ELR (cell line): ENCODE measurements at regions not wholly inside any gene's neighbourhood (a gene's known extent, or its start where the extent isn't known, plus 50 kb on each side); places are given as distances from the start of the nearest gene placed in this dataset.

ENCODE experiments used
- DNase-seq: peaks from one replicate; pipeline ENCODE4 v3.0.0-alpha.2; 2015; ENCODE audit warnings: low read depth

DNA sequence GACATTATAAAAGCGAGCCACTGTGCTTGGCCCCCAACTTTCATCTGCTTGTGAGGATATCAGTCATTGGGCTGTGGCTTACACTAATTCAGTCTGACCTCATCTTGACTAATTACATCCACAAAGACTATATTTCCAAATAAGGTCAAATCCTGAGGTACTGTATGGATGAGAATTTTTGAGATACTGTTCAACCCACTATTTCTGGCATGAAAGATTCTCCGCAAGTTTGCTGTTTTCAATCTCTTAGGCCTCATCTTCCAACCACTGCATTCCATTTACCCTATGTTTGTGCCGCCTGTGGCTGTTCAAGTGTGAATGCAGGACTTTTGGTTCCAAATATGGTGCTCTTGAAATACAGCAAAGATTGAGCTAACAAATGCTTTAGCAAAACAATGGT, 400.9 kb upstream of the SGCD start:
- no peak for DNase-seq

DNA sequence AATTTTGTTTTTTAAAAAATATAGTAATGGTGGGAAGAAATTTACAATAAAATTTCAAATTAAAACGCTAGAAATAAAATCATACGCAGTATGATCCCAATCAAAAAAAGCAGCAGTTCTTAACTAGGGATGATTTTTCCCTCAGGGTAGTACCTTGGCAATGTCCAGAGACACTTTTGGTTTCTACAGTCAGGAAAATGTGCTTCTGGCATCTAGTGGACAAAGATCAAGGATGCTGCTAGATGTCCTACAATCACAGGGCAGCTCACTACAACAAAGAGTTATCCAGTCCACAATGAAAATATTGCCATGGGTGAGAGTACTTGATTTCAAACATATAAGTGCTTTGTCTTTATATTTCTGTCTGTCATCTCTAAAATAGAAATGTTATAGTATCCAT, 400.2 kb upstream of the SGCD start:
- DNase-seq: no peak

- DNase-seq: no peak
Measured at GRCh38 chr5:155929112-155929511, 397.9 kb upstream of the SGCD start.

- no peak for DNase-seq
Measured at GRCh38 chr5:155934964-155935363, 392.0 kb upstream of the SGCD start.

GRCh38 chr5:155935723-155936122, 391.2 kb upstream of the SGCD start:
- DNase-seq: no peak

- DNase-seq: no peak
Measured at GRCh38 chr5:155936520-155937406, 390.2 kb upstream of the SGCD start.

GRCh38 chr5:155938051-155938450, 388.9 kb upstream of the SGCD start:
- DNase-seq: no peak

- DNase-seq: no peak
Measured at GRCh38 chr5:155941340-155941739, 385.6 kb upstream of the SGCD start.

- DNase-seq: peak; percentile 3
Measured at GRCh38 chr5:155943516-155944407, 383.2 kb upstream of the SGCD start.

DNA sequence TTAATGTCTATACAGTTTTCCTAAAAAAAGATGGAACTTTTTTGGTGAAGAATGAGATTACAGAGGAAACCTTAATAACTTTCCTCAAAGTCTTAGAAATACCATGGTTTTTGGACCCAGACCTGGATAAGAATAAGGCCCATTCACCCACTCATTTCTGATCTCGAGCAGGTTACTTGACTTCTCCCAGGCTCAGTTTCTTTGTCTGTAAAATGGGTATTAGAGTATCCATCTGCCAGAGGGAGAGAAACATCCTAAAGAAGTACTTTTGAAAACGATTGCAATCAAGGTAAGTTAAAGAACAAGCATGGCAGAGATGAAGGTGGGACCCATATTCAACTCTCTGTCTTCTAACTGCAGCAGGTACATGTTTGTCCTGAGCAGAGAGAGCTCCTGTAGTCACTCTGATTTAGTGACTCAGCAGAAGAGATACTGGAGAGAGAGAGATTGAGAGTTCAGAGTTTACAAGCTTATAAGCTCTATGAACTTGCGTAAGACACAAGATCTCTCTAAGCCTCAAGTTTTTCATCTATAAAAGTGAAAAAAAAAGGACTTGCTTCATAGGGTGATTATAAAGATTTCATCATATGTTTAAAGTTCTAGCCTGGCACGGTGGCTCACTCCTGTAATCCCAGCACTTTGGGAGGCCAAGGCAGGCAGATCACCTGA, 379.4 kb upstream of the SGCD start:
- DNase-seq: no peak

DNA sequence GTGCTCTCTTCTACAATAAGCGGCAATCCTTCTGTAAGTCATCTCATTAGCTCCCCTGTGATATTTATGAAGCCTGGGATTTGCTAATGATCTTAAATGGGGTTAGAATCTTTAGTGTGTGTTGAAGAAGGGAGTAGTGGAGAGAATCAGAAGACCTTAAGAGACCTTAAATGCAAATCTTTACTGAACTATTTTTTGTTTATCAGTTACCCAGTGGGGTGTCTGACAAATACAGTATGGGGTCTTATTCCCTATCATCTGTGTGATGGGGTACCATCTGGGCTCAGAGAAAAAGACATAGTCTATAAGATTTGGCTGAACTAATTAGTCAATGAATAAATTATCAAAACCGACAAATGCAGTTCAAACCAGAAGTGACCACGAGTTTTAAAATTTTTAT, 378.4 kb upstream of the SGCD start:
- DNase-seq: no peak

GRCh38 chr5:155952486-155953089, 374.4 kb upstream of the SGCD start:
- no peak for DNase-seq

DNA sequence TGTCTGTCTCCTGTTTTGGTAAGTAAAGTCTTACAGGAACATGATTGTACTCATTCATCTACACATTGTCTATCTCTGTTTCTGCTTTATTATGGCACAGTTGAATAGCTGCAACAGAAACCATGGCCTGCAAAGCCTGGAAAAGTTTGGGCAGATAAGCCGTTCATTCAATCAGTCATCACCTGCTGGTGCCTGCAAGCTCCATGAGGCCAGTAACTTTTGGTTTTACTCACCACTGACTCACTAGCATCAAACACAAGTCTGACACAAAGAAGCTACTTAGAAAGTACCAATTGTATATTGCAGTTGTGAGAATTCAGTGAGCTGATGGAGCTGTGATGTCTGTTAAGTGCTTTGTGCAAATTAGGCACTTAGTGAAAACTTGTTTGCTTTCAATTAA, 373.6 kb upstream of the SGCD start:
- DNase-seq: no peak

- no peak for DNase-seq
Measured at GRCh38 chr5:155954701-155955445, 372.1 kb upstream of the SGCD start.

- DNase-seq: no peak
Measured at GRCh38 chr5:155957884-155958283, 369.1 kb upstream of the SGCD start.

DNA sequence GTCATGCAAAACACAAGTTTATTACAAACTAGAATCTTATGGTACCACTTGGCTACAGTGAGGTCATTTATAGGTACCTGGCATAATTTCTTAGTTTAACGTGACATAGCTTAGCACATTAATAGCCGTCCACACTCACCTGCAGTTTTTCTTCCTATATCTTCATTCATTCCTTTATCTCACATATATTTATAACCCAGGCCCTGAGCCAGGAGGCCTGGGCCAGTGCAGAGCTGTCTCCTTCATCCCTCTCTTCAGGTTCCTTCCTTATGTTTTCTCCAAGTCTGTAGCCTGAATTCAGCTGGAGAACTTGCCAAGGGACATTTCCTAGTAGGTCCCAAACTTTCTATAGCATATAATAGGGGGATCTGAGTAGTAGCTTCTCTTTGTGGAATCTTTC, 367.9 kb upstream of the SGCD start:
- no peak for DNase-seq

GRCh38 chr5:155960177-155960576, 366.8 kb upstream of the SGCD start:
- no peak for DNase-seq

GRCh38 chr5:155969537-155969936, 357.4 kb upstream of the SGCD start:
- DNase-seq: no peak

DNA sequence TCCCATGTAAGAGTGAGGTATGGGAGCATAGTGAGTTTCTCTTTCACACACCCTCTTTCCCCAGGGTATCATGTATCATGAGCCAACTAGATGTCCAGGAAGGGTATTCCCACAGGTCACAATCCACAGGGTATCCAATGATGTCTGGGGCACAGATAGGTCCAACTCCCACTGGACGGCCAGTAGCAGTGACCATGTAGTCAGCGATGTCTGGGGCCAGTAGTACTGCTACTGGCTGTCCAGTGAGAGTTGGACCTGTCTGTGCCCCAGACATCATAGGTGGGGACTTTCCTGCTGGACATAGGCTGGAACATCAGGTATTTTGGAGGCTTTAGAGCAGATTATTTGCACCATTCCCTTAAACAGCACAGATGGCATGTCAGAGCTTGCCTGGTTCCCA, 352.6 kb upstream of the SGCD start:
- no peak for DNase-seq

DNA sequence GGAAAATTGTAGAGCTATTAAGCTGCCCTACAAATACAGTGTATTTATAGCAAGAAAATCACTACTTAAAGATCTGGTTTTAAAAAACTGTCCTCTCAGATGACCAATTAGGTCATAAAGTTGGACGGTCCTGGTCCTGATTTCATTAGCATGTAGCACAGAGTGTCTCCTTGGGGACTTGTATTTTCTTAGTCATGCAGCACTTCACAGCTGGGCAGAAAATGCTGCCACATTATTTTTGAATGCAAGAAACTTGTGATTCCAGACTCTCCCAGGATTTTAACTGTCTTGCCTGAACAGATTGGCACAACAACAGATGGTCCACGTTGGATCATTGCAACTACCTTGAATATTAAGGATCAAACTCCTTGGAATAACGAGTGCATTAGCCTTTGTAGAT, 348.1 kb upstream of the SGCD start:
- DNase-seq: no peak

GRCh38 chr5:155982354-155982753, 344.6 kb upstream of the SGCD start:
- DNase-seq: no peak
